Stomach (tissue), 8 donors: ENCODE measurements at regions not wholly inside any gene's neighbourhood (a gene's known extent, or its start where the extent isn't known, plus 50 kb on each side); places are given as distances from the start of the nearest gene placed in this dataset.

ENCODE experiments used
- DNase-seq, 2 donors: peaks; one replicate each; pipeline versions ENCODE4 v3.0.0 to v3.0.0-alpha.2; 2013 to 2019
- H3K27ac ChIP-seq, 5 donors: fragments of 200-600 bp in 4 of 5; sonication (generic) in 4 of 5; one replicate each; pipeline ENCODE4 v1.5.1; 2013 to 2019; ENCODE audit warnings: mild to moderate bottlenecking in 1 of 5, moderate library complexity in 1 of 5
- H3K27me3 ChIP-seq, 3 donors: fragments of 200-600 bp; sonication (generic); one replicate each; pipeline ENCODE4 v1.5.1; 2017 to 2019; ENCODE audit warnings: mixed run types in 1 of 3
- H3K36me3 ChIP-seq, 4 donors: fragments of 200-600 bp; sonication (generic); 1 replicate in 3 of 4; 2 replicates in 1 of 4; pipeline ENCODE4 v1.5.1; 2016 to 2019
- H3K4me1 ChIP-seq, 4 donors: fragments of 200-600 bp; sonication (generic); one replicate each; pipeline ENCODE4 v1.5.1; 2016 to 2019
- H3K4me3 ChIP-seq, 4 donors: fragments of 200-600 bp; sonication (generic) in 3 of 4; one replicate each; pipeline ENCODE4 v1.5.1; 2016 to 2019; ENCODE audit warnings: mild to moderate bottlenecking in 1 of 4
- H3K9me3 ChIP-seq, 4 donors: fragments of 200-600 bp; sonication (generic); one replicate each; pipeline ENCODE4 v1.5.1; 2016 to 2019
- EP300 ChIP-seq: sonication (generic); formaldehyde crosslinking; IDR thresholded peaks from one replicate; pipeline ENCODE4 v1.6.1; 2017; ENCODE audit warnings: antibody characterized with exemption
- POLR2A ChIP-seq, 4 donors: fragments of 450-650 bp; IDR thresholded peaks; one replicate each; pipeline ENCODE4 v1.6.1; 2016; ENCODE audit warnings: antibody characterized with exemption in 4 of 4, control low read depth in 2 of 4, mild to moderate bottlenecking in 1 of 4, moderate library complexity in 1 of 4
- POLR2AphosphoS5 ChIP-seq, 3 donors: sonication (generic); formaldehyde crosslinking; IDR thresholded peaks; one replicate each; pipeline ENCODE4 v1.6.1; 2016; ENCODE audit warnings: antibody characterized with exemption in 3 of 3
- WGBS, 5 donors: extraction: QIAGEN DNeasy Blood & Tissue Kit in 3 of 5; methylation state at CpG; one replicate each; pipeline versions ENCODE4 v1.1.5 to v1.1.7; 2013 to 2018; 5-methylcytosine and 5-hydroxymethylcytosine counted together
- intact Hi-C: fragments of 100-400 bp; cut with DNase I; formaldehyde crosslinking; loops from one replicate; pipeline ENCODE4 v1.15.1; 2023; ENCODE audit warnings: low total_unique reads
- TF ChIP-seq, protein P1 (sequence below), 7 experiments: fragments of 450-650 bp in 4 of 7; fragments of 200-600 bp in 3 of 7; sonication (generic) in 3 of 7; IDR thresholded peaks; one replicate each; pipeline ENCODE4 v1.5.1; 2016 to 2019; ENCODE audit warnings: antibody characterized with exemption in 7 of 7, control low read depth in 2 of 7, mild to moderate bottlenecking in 1 of 7
- donor health status: healthy with polysubstance abuse.
- donor health status: Bipolar disorder and iron deficiency.
- donor health status: healthy.

DNA sequence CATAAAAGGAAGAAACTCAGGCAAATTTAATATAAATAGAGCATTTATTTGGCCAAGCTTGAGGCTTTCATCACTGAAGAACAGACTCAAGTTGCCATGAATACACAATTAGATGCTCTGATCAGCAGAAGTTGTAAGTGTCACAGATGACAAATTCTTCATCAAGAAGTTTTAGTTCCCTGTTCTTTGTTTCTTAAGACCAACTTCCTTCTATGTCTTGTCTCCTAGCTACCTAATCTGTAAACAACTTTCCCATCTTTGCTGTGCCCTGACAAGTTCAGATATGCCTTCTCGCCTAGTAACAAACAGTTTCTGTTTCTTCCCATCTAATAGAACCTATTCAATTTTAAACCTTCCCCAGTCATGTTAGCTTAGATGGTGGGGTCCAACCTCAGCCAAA, 353.4 kb upstream of the HSFY2 start:
- no peak overlapping the region for H3K4me3 ChIP-seq
- no peaks in the 10 kb centered on the region for H3K9me3 ChIP-seq
- H3K36me3 ChIP-seq: no peaks in the 10 kb centered on the region
- DNase-seq: no peak
- no peaks in the 10 kb centered on the region for H3K4me1 ChIP-seq
- intact Hi-C loops: no loop called here
- no peak overlapping the region for H3K27ac ChIP-seq
- no peak for TF ChIP-seq POLR2AphosphoS5 (IDR thresholded peaks at IDR 0.05)
- TF ChIP-seq EP300: no peak
- TF ChIP-seq POLR2A (IDR thresholded peaks at IDR 0.05): no peak
- TF ChIP-seq, protein P1, sequence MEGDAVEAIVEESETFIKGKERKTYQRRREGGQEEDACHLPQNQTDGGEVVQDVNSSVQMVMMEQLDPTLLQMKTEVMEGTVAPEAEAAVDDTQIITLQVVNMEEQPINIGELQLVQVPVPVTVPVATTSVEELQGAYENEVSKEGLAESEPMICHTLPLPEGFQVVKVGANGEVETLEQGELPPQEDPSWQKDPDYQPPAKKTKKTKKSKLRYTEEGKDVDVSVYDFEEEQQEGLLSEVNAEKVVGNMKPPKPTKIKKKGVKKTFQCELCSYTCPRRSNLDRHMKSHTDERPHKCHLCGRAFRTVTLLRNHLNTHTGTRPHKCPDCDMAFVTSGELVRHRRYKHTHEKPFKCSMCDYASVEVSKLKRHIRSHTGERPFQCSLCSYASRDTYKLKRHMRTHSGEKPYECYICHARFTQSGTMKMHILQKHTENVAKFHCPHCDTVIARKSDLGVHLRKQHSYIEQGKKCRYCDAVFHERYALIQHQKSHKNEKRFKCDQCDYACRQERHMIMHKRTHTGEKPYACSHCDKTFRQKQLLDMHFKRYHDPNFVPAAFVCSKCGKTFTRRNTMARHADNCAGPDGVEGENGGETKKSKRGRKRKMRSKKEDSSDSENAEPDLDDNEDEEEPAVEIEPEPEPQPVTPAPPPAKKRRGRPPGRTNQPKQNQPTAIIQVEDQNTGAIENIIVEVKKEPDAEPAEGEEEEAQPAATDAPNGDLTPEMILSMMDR (IDR thresholded peaks at IDR 0.05): no peak
- WGBS, 5 donors: 72 to 75% (median 73%) methylated on average over 1 of the region's 1 CpG; no CpG with 5 or more reads in 2 of the 5 donors
- no peaks in the 10 kb centered on the region for H3K27me3 ChIP-seq

DNA sequence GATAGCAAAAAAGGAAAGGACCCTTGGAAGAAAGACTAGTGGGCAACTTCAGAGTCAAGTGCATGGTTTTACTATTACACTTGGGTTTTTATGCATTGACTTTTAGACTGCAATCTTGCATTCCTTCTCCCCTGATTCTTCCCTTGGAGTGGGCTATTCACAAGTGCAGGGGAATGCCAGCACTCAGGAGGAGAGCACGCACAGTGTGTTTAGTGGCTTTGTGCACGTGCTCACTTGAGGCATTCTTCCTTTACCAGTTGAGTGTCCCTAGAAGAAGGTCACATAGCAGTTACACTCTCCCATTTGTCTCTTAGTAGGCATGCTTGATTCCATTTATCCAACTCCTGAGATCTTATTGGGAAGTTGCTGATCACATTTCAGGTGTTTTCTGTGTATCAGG, 351.1 kb upstream of the HSFY2 start:
- no peaks in the 10 kb centered on the region for H3K9me3 ChIP-seq
- H3K27ac ChIP-seq: no peak overlapping the region
- H3K36me3 ChIP-seq: no peaks in the 10 kb centered on the region
- WGBS, 5 donors: 78 to 100% (median 86%) methylated on average over 2 of the region's 2 CpGs; no CpG with 5 or more reads in 2 of the 5 donors
- DNase-seq: no peak
- H3K4me3 ChIP-seq: no peak overlapping the region
- no peak for TF ChIP-seq POLR2A (IDR thresholded peaks at IDR 0.05)
- TF ChIP-seq, protein P1 (IDR thresholded peaks at IDR 0.05): no peak
- TF ChIP-seq EP300: no peak
- no peak for TF ChIP-seq POLR2AphosphoS5 (IDR thresholded peaks at IDR 0.05)
- intact Hi-C loops: no loop called here
- no peaks in the 10 kb centered on the region for H3K4me1 ChIP-seq
- no peaks in the 10 kb centered on the region for H3K27me3 ChIP-seq

DNA sequence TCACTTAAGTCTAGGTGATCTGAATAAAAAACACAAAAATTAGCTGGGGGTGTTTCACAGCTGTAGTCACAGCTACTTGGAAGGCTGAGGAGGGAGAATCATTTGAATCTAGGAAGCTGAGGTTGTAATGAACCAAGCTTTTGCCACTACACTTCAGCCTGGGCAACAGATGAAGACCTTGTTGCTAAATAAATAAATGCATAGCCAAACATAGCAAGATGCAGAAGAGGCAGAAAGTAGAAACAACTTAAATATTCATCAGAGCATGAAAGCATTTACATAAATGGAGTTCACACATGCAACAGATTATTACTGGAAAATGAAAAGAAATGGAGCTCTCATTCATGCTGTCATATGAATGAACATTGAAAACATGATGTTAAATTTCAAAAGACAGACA, 348.9 kb upstream of the HSFY2 start:
- no peaks in the 10 kb centered on the region for H3K36me3 ChIP-seq

DNA sequence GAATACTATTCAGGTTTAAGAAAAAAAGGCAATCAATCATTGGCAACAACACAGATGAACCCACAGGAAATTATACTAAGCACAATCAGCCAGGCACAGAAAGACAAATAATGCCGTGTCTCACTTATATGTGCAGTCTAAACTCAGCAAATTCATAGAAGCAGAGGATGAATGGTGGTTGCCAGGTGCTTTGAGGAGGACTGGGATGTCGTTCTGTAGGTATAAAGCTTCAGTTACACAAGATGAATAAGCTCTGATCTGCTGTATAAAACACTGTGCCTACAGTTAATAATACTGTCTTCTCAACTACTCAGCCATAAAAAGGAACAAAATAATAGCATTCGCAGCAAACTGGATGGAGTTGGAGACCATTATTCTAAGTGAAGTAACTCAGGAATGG, 324.8 kb upstream of the HSFY2 start:
- Histone ChIP-seq H3K36me3 (no peaks in the 10 kb centered on the region), H3K4me1 (no peaks in the 10 kb centered on the region), H3K27ac (no peak overlapping the region), H3K9me3 (no peaks in the 10 kb centered on the region), H3K27me3 (no peaks in the 10 kb centered on the region), H3K4me3 (no peak overlapping the region)
- intact Hi-C loops: no loop called here
- WGBS, 5 donors: 57 to 63% (median 63%) methylated on average over 3 of the region's 3 CpGs; no CpG with 5 or more reads in 2 of the 5 donors
- no peak for DNase-seq
- TF ChIP-seq POLR2AphosphoS5 (IDR thresholded peaks at IDR 0.05) (no peak), EP300 (no peak), POLR2A (IDR thresholded peaks at IDR 0.05) (no peak)
- TF ChIP-seq, protein P1 (IDR thresholded peaks at IDR 0.05): no peak

More for the DNA sequence above, 348.9 kb upstream of the HSFY2 start:
- no peaks in the 10 kb centered on the region for H3K4me1 ChIP-seq
- no peak for DNase-seq
- TF ChIP-seq, protein P1 (IDR thresholded peaks at IDR 0.05): no peak
- no peak for TF ChIP-seq POLR2A (IDR thresholded peaks at IDR 0.05)
- no peak for TF ChIP-seq POLR2AphosphoS5 (IDR thresholded peaks at IDR 0.05)
- no peak for TF ChIP-seq EP300
- intact Hi-C loops: no loop called here
- H3K27me3 ChIP-seq: no peaks in the 10 kb centered on the region
- H3K9me3 ChIP-seq: no peaks in the 10 kb centered on the region
- H3K27ac ChIP-seq: no peak overlapping the region
- no peak overlapping the region for H3K4me3 ChIP-seq
